ENCODE measurements at regions not wholly inside any gene's neighbourhood (a gene's known extent, or its start where the extent isn't known, plus 50 kb on each side); places are given as distances from the start of the nearest gene placed in this dataset.

DNA sequence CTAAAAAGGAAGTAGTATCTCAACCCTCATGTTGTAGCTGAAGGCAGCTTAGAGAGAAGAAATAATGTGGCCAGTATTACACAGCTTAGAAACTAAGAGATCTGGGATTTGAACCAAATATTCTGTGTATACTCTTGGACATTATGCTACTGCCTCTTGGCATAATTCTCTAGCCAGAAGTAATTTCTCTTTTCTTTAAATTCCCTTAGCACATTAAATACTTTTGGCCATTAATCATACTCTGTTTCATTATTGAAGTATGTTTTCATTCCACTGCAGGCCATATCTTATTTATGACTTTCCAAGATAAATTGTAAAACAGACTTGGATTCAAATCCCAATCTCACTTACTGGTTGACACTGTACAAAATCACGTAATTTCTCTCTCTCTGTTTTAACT, 181.3 kb upstream of the SPAG17 start:
- peaks cover 5% of the 10 kb centered on the region for H3K9me3 ChIP-seq (ENCODE audit: low read depth)
- H3K4me1 ChIP-seq (ENCODE audit: insufficient read depth): no peaks in the 10 kb centered on the region
- no peak for DNase-seq (ENCODE audit: low spot score)
- no peak overlapping the region for H3K27ac ChIP-seq
- no peak overlapping the region for H3K4me3 ChIP-seq
- TF ChIP-seq EZH2 (IDR thresholded peaks at IDR 0.05; ENCODE audit: borderline replicate concordance): no peak
- no peak for TF ChIP-seq EZH2phosphoT487 (IDR thresholded peaks at IDR 0.05; ENCODE audit: low read depth, severe bottlenecking, unreplicated experiment)
- TF ChIP-seq, protein P1, sequence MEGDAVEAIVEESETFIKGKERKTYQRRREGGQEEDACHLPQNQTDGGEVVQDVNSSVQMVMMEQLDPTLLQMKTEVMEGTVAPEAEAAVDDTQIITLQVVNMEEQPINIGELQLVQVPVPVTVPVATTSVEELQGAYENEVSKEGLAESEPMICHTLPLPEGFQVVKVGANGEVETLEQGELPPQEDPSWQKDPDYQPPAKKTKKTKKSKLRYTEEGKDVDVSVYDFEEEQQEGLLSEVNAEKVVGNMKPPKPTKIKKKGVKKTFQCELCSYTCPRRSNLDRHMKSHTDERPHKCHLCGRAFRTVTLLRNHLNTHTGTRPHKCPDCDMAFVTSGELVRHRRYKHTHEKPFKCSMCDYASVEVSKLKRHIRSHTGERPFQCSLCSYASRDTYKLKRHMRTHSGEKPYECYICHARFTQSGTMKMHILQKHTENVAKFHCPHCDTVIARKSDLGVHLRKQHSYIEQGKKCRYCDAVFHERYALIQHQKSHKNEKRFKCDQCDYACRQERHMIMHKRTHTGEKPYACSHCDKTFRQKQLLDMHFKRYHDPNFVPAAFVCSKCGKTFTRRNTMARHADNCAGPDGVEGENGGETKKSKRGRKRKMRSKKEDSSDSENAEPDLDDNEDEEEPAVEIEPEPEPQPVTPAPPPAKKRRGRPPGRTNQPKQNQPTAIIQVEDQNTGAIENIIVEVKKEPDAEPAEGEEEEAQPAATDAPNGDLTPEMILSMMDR (IDR thresholded peaks at IDR 0.05; ENCODE audit: poor library complexity): no peak
- H2AFZ ChIP-seq: no peak overlapping the region
- H3K27me3 ChIP-seq: no peaks in the 10 kb centered on the region
- no peaks in the 10 kb centered on the region for H3K36me3 ChIP-seq (replicated peaks; ENCODE audit: insufficient read depth, low read depth)
- no peaks in the 10 kb centered on the region for H3K79me2 ChIP-seq
- H3K9me2 ChIP-seq (replicated peaks; ENCODE audit: insufficient read depth): no peaks in the 10 kb centered on the region
- WGBS (ENCODE audit: low lambda C conversion rate, missing lambda C conversion rate): 0% methylated on average over 1 of the region's 1 CpG
- no peak overlapping the region for H3K4me2 ChIP-seq
- no peaks in the 10 kb centered on the region for H4K20me1 ChIP-seq (ENCODE audit: insufficient read depth, poor library complexity, severe bottlenecking)

- Histone ChIP-seq H3K36me3 (replicated peaks; ENCODE audit: insufficient read depth, low read depth) (no peaks in the 10 kb centered on the region), H3K79me2 (no peaks in the 10 kb centered on the region), H4K20me1 (ENCODE audit: insufficient read depth, poor library complexity, severe bottlenecking) (no peaks in the 10 kb centered on the region), H3K9me3 (ENCODE audit: low read depth) (peaks cover 5% of the 10 kb centered on the region), H3K4me1 (ENCODE audit: insufficient read depth) (no peaks in the 10 kb centered on the region), H3K9me2 (replicated peaks; ENCODE audit: insufficient read depth) (no peaks in the 10 kb centered on the region), H2AFZ (no peak overlapping the region), H3K4me3 (peak overlapping the region; percentile 8), H3K27me3 (no peaks in the 10 kb centered on the region), H3K4me2 (no peak overlapping the region), H3K27ac (no peak overlapping the region)
- 94% methylated on average over 1 of the region's 1 CpG for whole genome bisulfite sequencing (ENCODE audit: low lambda C conversion rate, missing lambda C conversion rate)
- TF ChIP-seq EZH2phosphoT487 (IDR thresholded peaks at IDR 0.05; ENCODE audit: low read depth, severe bottlenecking, unreplicated experiment) (no peak), EZH2 (IDR thresholded peaks at IDR 0.05; ENCODE audit: borderline replicate concordance) (no peak)
- TF ChIP-seq, protein P1 (IDR thresholded peaks at IDR 0.05; ENCODE audit: poor library complexity): no peak
- DNase-seq (ENCODE audit: low spot score): no peak
Observed at GRCh38 chr1:118364882-118365281, 179.9 kb upstream of the SPAG17 start.

- H3K36me3 ChIP-seq (replicated peaks; ENCODE audit: insufficient read depth, low read depth): no peaks in the 10 kb centered on the region
- no peaks in the 10 kb centered on the region for H4K20me1 ChIP-seq (ENCODE audit: insufficient read depth, poor library complexity, severe bottlenecking)
- no peaks in the 10 kb centered on the region for H3K79me2 ChIP-seq
- DNase-seq (ENCODE audit: low spot score): no peak
- H3K4me1 ChIP-seq (ENCODE audit: insufficient read depth): no peaks in the 10 kb centered on the region
- no peak overlapping the region for H3K4me3 ChIP-seq
- no peak overlapping the region for H3K4me2 ChIP-seq
- WGBS (ENCODE audit: low lambda C conversion rate, missing lambda C conversion rate): 76% methylated on average over 1 of the region's 1 CpG
- no peak overlapping the region for H2AFZ ChIP-seq
- H3K27me3 ChIP-seq: no peaks in the 10 kb centered on the region
- peaks cover 5% of the 10 kb centered on the region for H3K9me3 ChIP-seq (ENCODE audit: low read depth)
- no peak overlapping the region for H3K27ac ChIP-seq
- TF ChIP-seq, protein P1 (IDR thresholded peaks at IDR 0.05; ENCODE audit: poor library complexity): no peak
- no peak for TF ChIP-seq EZH2 (IDR thresholded peaks at IDR 0.05; ENCODE audit: borderline replicate concordance)
- TF ChIP-seq EZH2phosphoT487 (IDR thresholded peaks at IDR 0.05; ENCODE audit: low read depth, severe bottlenecking, unreplicated experiment): no peak
- no peaks in the 10 kb centered on the region for H3K9me2 ChIP-seq (replicated peaks; ENCODE audit: insufficient read depth)
Observed at GRCh38 chr1:118363396-118363795, 178.4 kb upstream of the SPAG17 start.

- no peaks in the 10 kb centered on the region for H4K20me1 ChIP-seq (ENCODE audit: insufficient read depth, poor library complexity, severe bottlenecking)
- peaks cover 11% of the 10 kb centered on the region for H3K9me3 ChIP-seq (ENCODE audit: low read depth)
- no peaks in the 10 kb centered on the region for H3K36me3 ChIP-seq (replicated peaks; ENCODE audit: insufficient read depth, low read depth)
Observed at GRCh38 chr1:118360817-118361216, 175.8 kb upstream of the SPAG17 start.

More at GRCh38 chr1:118360817-118361216, 175.8 kb upstream of the SPAG17 start:
- Histone ChIP-seq H3K27ac (no peak overlapping the region), H3K4me2 (no peak overlapping the region), H3K79me2 (no peaks in the 10 kb centered on the region), H3K9me2 (replicated peaks; ENCODE audit: insufficient read depth) (no peaks in the 10 kb centered on the region), H3K4me1 (ENCODE audit: insufficient read depth) (no peaks in the 10 kb centered on the region), H2AFZ (no peak overlapping the region), H3K4me3 (no peak overlapping the region), H3K27me3 (no peaks in the 10 kb centered on the region)
- no peak for DNase-seq (ENCODE audit: low spot score)
- WGBS (ENCODE audit: low lambda C conversion rate, missing lambda C conversion rate): 86% methylated on average over 2 of the region's 2 CpGs
- TF ChIP-seq, protein P1 (IDR thresholded peaks at IDR 0.05; ENCODE audit: poor library complexity): no peak
- no peak for TF ChIP-seq EZH2phosphoT487 (IDR thresholded peaks at IDR 0.05; ENCODE audit: low read depth, severe bottlenecking, unreplicated experiment)
- no peak for TF ChIP-seq EZH2 (IDR thresholded peaks at IDR 0.05; ENCODE audit: borderline replicate concordance)

Measured in hepatocyte (in vitro differentiated cells).